Endothelial cell (in vitro differentiated cells): ENCODE measurements at regions not wholly inside any gene's neighbourhood (a gene's known extent, or its start where the extent isn't known, plus 50 kb on each side); places are given as distances from the start of the nearest gene placed in this dataset.

Experiments used
- DNase-seq: peaks from one replicate; pipeline ENCODE4 v3.0.0; 2021; ENCODE audit warnings: low spot score
- H3K27ac Mint-ChIP-seq: one replicate; pipeline ENCODE4 v1.8.0; 2021; ENCODE audit warnings: mixed read lengths, inconsistent platforms; ENCODE audit not compliant: unreplicated experiment
- H3K27me3 Mint-ChIP-seq: one replicate; pipeline ENCODE4 v1.8.0; 2021; ENCODE audit warnings: mild to moderate bottlenecking, moderate library complexity, mixed read lengths, inconsistent platforms; ENCODE audit not compliant: unreplicated experiment
- H3K36me3 Mint-ChIP-seq: one replicate; pipeline ENCODE4 v1.8.0; 2021; ENCODE audit warnings: mild to moderate bottlenecking, low read depth, mixed read lengths, inconsistent platforms; ENCODE audit not compliant: unreplicated experiment
- H3K4me1 Mint-ChIP-seq: one replicate; pipeline ENCODE4 v1.8.0; 2021; ENCODE audit warnings: mild to moderate bottlenecking, mixed read lengths, inconsistent platforms; ENCODE audit not compliant: unreplicated experiment
- H3K4me3 Mint-ChIP-seq: one replicate; pipeline ENCODE4 v1.8.0; 2021; ENCODE audit warnings: mild to moderate bottlenecking, mixed read lengths, inconsistent platforms; ENCODE audit not compliant: unreplicated experiment
- H3K9me3 Mint-ChIP-seq: one replicate; pipeline ENCODE4 v1.8.0; 2021; ENCODE audit warnings: mixed read lengths, inconsistent platforms; ENCODE audit not compliant: unreplicated experiment
- TF ChIP-seq, protein P1 (sequence below): fragments of 200-600 bp; sonication (generic); IDR thresholded peaks from one replicate; pipeline ENCODE4 v1.5.0; 2021; ENCODE audit warnings: antibody characterized with exemption; ENCODE audit not compliant: unreplicated experiment

DNA sequence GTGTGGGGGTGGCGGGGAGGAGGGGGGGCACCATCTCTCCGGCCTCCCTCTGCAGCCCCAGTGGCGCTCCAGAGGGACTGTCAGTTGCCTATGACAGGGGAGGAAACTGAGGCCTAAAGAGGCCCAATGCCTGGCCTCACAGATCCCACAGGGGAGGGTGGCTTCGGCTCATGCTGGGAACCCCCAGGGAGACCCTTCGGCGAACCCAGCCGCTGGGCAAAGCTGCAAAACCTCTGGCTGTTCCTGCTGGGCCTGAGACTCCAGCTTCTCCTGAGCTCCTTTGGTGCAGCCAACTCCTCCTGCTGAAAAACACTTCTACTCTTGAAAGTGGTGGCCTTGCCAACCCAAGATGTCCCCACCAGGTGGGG lies 170.1 kb upstream of the RTL1 start:
- TF ChIP-seq, protein P1, sequence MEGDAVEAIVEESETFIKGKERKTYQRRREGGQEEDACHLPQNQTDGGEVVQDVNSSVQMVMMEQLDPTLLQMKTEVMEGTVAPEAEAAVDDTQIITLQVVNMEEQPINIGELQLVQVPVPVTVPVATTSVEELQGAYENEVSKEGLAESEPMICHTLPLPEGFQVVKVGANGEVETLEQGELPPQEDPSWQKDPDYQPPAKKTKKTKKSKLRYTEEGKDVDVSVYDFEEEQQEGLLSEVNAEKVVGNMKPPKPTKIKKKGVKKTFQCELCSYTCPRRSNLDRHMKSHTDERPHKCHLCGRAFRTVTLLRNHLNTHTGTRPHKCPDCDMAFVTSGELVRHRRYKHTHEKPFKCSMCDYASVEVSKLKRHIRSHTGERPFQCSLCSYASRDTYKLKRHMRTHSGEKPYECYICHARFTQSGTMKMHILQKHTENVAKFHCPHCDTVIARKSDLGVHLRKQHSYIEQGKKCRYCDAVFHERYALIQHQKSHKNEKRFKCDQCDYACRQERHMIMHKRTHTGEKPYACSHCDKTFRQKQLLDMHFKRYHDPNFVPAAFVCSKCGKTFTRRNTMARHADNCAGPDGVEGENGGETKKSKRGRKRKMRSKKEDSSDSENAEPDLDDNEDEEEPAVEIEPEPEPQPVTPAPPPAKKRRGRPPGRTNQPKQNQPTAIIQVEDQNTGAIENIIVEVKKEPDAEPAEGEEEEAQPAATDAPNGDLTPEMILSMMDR = no peak
- H3K9me3 Mint-ChIP-seq = no peaks in the 10 kb centered on the region
- H3K27me3 Mint-ChIP-seq = peaks cover 10% of the 10 kb centered on the region
- no peak overlapping the region for H3K4me3 Mint-ChIP-seq
- H3K4me1 Mint-ChIP-seq = peaks cover 11% of the 10 kb centered on the region
- peaks cover 3% of the 10 kb centered on the region for H3K36me3 Mint-ChIP-seq
- H3K27ac Mint-ChIP-seq = no peak overlapping the region
- DNase-seq = no peak

GRCh38 chr14:101074196-101075024 lies 170.9 kb upstream of the RTL1 start:
- Mint-ChIP-seq H3K36me3 (no peaks in the 10 kb centered on the region), H3K9me3 (no peaks in the 10 kb centered on the region), H3K4me1 (peaks cover 11% of the 10 kb centered on the region), H3K27me3 (peaks cover 6% of the 10 kb centered on the region), H3K4me3 (no peak overlapping the region), H3K27ac (no peak overlapping the region)
- TF ChIP-seq, protein P1 = no peak
- DNase-seq = no peak

- TF ChIP-seq, protein P1 = no peak
- Mint-ChIP-seq H3K4me3 (no peak overlapping the region), H3K9me3 (no peaks in the 10 kb centered on the region), H3K27me3 (peaks cover 4% of the 10 kb centered on the region), H3K27ac (no peak overlapping the region), H3K36me3 (no peaks in the 10 kb centered on the region), H3K4me1 (peaks cover 11% of the 10 kb centered on the region)
- DNase-seq = no peak
Observed at GRCh38 chr14:101075025-101075800, 171.7 kb upstream of the RTL1 start.

- H3K9me3 Mint-ChIP-seq = no peaks in the 10 kb centered on the region
- no peaks in the 10 kb centered on the region for H3K36me3 Mint-ChIP-seq
- H3K27me3 Mint-ChIP-seq = peaks cover 4% of the 10 kb centered on the region
- peaks cover 11% of the 10 kb centered on the region for H3K4me1 Mint-ChIP-seq
- TF ChIP-seq, protein P1 = no peak
- DNase-seq = no peak
- no peak overlapping the region for H3K27ac Mint-ChIP-seq
- no peak overlapping the region for H3K4me3 Mint-ChIP-seq
Observed at GRCh38 chr14:101075801-101076413, 172.4 kb upstream of the RTL1 start.
